ENCODE measurements at regions not wholly inside any gene's neighbourhood (a gene's known extent, or its start where the extent isn't known, plus 50 kb on each side); places are given as distances from the start of the nearest gene placed in this dataset.

DNA sequence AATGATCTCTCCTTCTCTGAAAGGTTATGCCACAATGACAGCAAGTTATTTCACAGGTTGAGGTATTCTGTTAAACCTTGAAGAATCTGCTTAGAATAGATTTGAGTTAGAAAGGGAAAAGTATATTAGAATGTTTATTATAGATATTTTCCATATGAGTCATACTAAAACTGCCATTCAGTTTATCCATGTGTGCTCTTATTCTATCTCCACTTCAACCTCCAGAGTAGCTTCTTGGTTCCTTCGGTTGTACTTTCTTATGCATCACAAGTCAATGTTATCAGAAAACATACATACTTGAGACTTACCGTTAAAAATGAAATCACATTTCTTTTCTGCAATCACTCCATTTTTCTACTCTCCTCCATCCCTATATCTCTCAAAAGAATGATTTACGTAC is 197.7 kb downstream of the BCAT1 start:
- TF ChIP-seq POLR2A (IDR thresholded peaks at IDR 0.05; ENCODE audit: extremely low read depth, insufficient read length) (no peak), MAX (IDR thresholded peaks at IDR 0.05; ENCODE audit: low read depth, low read length) (no peak), MYC (IDR thresholded peaks at IDR 0.05; ENCODE audit: low read depth, low read length) (no peak)
- TF ChIP-seq, protein P1, sequence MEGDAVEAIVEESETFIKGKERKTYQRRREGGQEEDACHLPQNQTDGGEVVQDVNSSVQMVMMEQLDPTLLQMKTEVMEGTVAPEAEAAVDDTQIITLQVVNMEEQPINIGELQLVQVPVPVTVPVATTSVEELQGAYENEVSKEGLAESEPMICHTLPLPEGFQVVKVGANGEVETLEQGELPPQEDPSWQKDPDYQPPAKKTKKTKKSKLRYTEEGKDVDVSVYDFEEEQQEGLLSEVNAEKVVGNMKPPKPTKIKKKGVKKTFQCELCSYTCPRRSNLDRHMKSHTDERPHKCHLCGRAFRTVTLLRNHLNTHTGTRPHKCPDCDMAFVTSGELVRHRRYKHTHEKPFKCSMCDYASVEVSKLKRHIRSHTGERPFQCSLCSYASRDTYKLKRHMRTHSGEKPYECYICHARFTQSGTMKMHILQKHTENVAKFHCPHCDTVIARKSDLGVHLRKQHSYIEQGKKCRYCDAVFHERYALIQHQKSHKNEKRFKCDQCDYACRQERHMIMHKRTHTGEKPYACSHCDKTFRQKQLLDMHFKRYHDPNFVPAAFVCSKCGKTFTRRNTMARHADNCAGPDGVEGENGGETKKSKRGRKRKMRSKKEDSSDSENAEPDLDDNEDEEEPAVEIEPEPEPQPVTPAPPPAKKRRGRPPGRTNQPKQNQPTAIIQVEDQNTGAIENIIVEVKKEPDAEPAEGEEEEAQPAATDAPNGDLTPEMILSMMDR (IDR thresholded peaks at IDR 0.05; ENCODE audit: low read depth, low read length), result no peak

All from NB4 (cell line).